GM20431 (cell line): ENCODE measurements at regions not wholly inside any gene's neighbourhood (a gene's known extent, or its start where the extent isn't known, plus 50 kb on each side); places are given as distances from the start of the nearest gene placed in this dataset.

ENCODE experiments used
- in situ Hi-C: fragments of 300-500 bp; cut with MseI, MboI; formaldehyde crosslinking; loops from one replicate; pipeline ENCODE4 v1.15.0; 2020; ENCODE audit warnings: low sequenced_read_pairs; ENCODE audit not compliant: unreplicated experiment

- in situ Hi-C loops, result no loop called here
These were observed 56.0 kb upstream of the FAM174A start for GRCh38 chr5:100479079-100479688.

GRCh38 chr5:100472091-100472490, 63.1 kb upstream of the FAM174A start:
- in situ Hi-C loops, result no loop called here

- in situ Hi-C loops, result no loop called here
These were observed 65.4 kb upstream of the FAM174A start for GRCh38 chr5:100469767-100470166.

- in situ Hi-C loops, result no loop called here
These were observed 70.8 kb upstream of the FAM174A start for GRCh38 chr5:100464418-100464817.

GRCh38 chr5:100456615-100457014, 78.6 kb upstream of the FAM174A start:
- in situ Hi-C loops, result no loop called here

- in situ Hi-C loops, result no loop called here
These were observed 83.0 kb upstream of the FAM174A start for GRCh38 chr5:100452126-100452525.

- in situ Hi-C loops, result loop anchor here (25.0 kb wide), 1 partner anchor 939 kb away; no protein-coding TSS in a partner anchor
These were observed 87.1 kb upstream of the FAM174A start for GRCh38 chr5:100448111-100448528.

GRCh38 chr5:100446879-100447430, 88.2 kb upstream of the FAM174A start:
- in situ Hi-C loops, result loop anchor here (25.0 kb wide), 1 partner anchor 940 kb away; no protein-coding TSS in a partner anchor

GRCh38 chr5:100444961-100445360, 90.2 kb upstream of the FAM174A start:
- in situ Hi-C loops, result loop anchor here (25.0 kb wide), 1 partner anchor 942 kb away; no protein-coding TSS in a partner anchor

- in situ Hi-C loops, result loop anchor here (25.0 kb wide), 1 partner anchor 952 kb away; no protein-coding TSS in a partner anchor
These were observed 100.4 kb upstream of the FAM174A start for GRCh38 chr5:100434815-100435214.

- in situ Hi-C loops, result loop anchor here (25.0 kb wide), 1 partner anchor 955 kb away; no protein-coding TSS in a partner anchor
These were observed 102.4 kb upstream of the FAM174A start for GRCh38 chr5:100432741-100433140.

- in situ Hi-C loops, result loop anchor here (25.0 kb wide), 1 partner anchor 957 kb away; no protein-coding TSS in a partner anchor
These were observed 104.6 kb upstream of the FAM174A start for GRCh38 chr5:100430268-100431195.

- in situ Hi-C loops, result loop anchor here (25.0 kb wide), 1 partner anchor 963 kb away; no protein-coding TSS in a partner anchor
These were observed 110.4 kb upstream of the FAM174A start for GRCh38 chr5:100424787-100425186.

- in situ Hi-C loops, result no loop called here
These were observed 111.2 kb upstream of the FAM174A start for GRCh38 chr5:100424017-100424416.

GRCh38 chr5:100423330-100423729, 111.8 kb upstream of the FAM174A start:
- in situ Hi-C loops, result no loop called here

GRCh38 chr5:100421360-100421759, 113.8 kb upstream of the FAM174A start:
- in situ Hi-C loops, result no loop called here

- in situ Hi-C loops, result no loop called here
These were observed 116.9 kb upstream of the FAM174A start for GRCh38 chr5:100418231-100418630.

- in situ Hi-C loops, result no loop called here
These were observed 125.5 kb upstream of the FAM174A start for GRCh38 chr5:100409660-100410151.

- in situ Hi-C loops, result no loop called here
These were observed 128.1 kb upstream of the FAM174A start for GRCh38 chr5:100407053-100407452.

GRCh38 chr5:100406640-100407039, 128.5 kb upstream of the FAM174A start:
- in situ Hi-C loops, result no loop called here
